Keratinocyte (primary cell): ENCODE measurements at regions not wholly inside any gene's neighbourhood (a gene's known extent, or its start where the extent isn't known, plus 50 kb on each side); places are given as distances from the start of the nearest gene placed in this dataset.

Experiments
- DNase-seq: peaks from one replicate; pipeline ENCODE4 v3.0.0-alpha.2; 2011; ENCODE audit warnings: low read depth, missing footprints, low spot score
- FAIRE-seq: peaks from 2 replicates; lab custom pipeline; 2011; peaks lifted over from hg19 to GRCh38; lab: Jason Lieb, UNC
- H2AFZ ChIP-seq: 2 replicates; pipeline ENCODE4 v1.6.0; 2012; ENCODE audit warnings: low read length, control low read depth, inconsistent platforms; ENCODE audit not compliant: control insufficient read depth
- H3K27ac ChIP-seq: 2 replicates; pipeline ENCODE4 v1.5.1; 2011; ENCODE audit warnings: low read length; ENCODE audit not compliant: control insufficient read depth, insufficient read depth
- H3K27me3 ChIP-seq: 3 replicates; pipeline ENCODE4 v1.6.0; 2011; ENCODE audit warnings: low read length; ENCODE audit not compliant: control insufficient read depth, insufficient read depth; ENCODE audit errors: extremely low read depth
- H3K36me3 ChIP-seq, 2 experiments: 2 replicates in 1 of 2; 3 replicates in 1 of 2; pipeline ENCODE4 v1.5.1; 2011; ENCODE audit warnings: low read length in 2 of 2, mild to moderate bottlenecking in 1 of 2; ENCODE audit not compliant: control insufficient read depth in 2 of 2, insufficient read depth in 2 of 2; ENCODE audit errors: extremely low read depth in 1 of 2
- H3K4me1 ChIP-seq: 3 replicates; pipeline ENCODE4 v1.5.1; 2011; ENCODE audit warnings: low read length; ENCODE audit not compliant: control insufficient read depth, insufficient read depth; ENCODE audit errors: extremely low read depth
- H3K4me2 ChIP-seq: 3 replicates; pipeline ENCODE4 v1.6.0; 2011; ENCODE audit warnings: low read depth, low read length; ENCODE audit not compliant: control insufficient read depth, insufficient read depth; ENCODE audit errors: extremely low read depth
- H3K4me3 ChIP-seq, 3 experiments: fragments of 200-600 bp in 1 of 3; sonication (generic) in 1 of 3; 2 replicates in 2 of 3; 3 replicates in 1 of 3; pipeline ENCODE4 v1.5.1; 2011 to 2016; ENCODE audit warnings: low read length in 3 of 3, mild to moderate bottlenecking in 3 of 3, control low read depth in 2 of 3, inconsistent platforms in 1 of 3, low read depth in 1 of 3, mixed read lengths in 1 of 3, mixed run types in 1 of 3, moderate library complexity in 1 of 3; ENCODE audit not compliant: control insufficient read depth in 2 of 3, insufficient read depth in 2 of 3; ENCODE audit errors: extremely low read depth in 1 of 3
- H3K79me2 ChIP-seq: 2 replicates; pipeline ENCODE4 v1.6.0; 2012; ENCODE audit warnings: low read length; ENCODE audit not compliant: control insufficient read depth, insufficient read depth
- H3K9ac ChIP-seq: 3 replicates; pipeline ENCODE4 v1.6.0; 2011; ENCODE audit warnings: low read length; ENCODE audit not compliant: control insufficient read depth, insufficient read depth; ENCODE audit errors: extremely low read depth
- H3K9me1 ChIP-seq: 3 replicates; pipeline ENCODE4 v1.6.0; 2011; ENCODE audit warnings: low read length; ENCODE audit not compliant: control insufficient read depth, insufficient read depth; ENCODE audit errors: extremely low read depth
- H3K9me3 ChIP-seq: 2 replicates; pipeline ENCODE4 v1.5.1; 2012; ENCODE audit warnings: low read depth, low read length; ENCODE audit not compliant: control insufficient read depth
- H4K20me1 ChIP-seq: 3 replicates; pipeline ENCODE4 v1.6.0; 2011; ENCODE audit warnings: low read length; ENCODE audit not compliant: control insufficient read depth, insufficient read depth; ENCODE audit errors: extremely low read depth
- EZH2 ChIP-seq: IDR thresholded peaks from one replicate; pipeline ENCODE4 v1.6.1; 2012; ENCODE audit warnings: inconsistent platforms, mild to moderate bottlenecking, low read length, moderate library complexity
- dilution Hi-C: fragments of 300-500 bp; cut with MboI; formaldehyde crosslinking; loops from one replicate; pipeline ENCODE4 v1.7.0; 2020; ENCODE audit warnings: low sequenced_read_pairs; ENCODE audit not compliant: extremely low pct_ligation_motif_present
- TF ChIP-seq, protein P1 (sequence below), 3 experiments: IDR thresholded peaks in 1 of 3; conservative IDR thresholded peaks in 1 of 3; optimal IDR thresholded peaks in 1 of 3; 2 replicates in 2 of 3; 3 replicates in 1 of 3; pipeline versions ENCODE3 to v1.5.1; 2011; ENCODE audit warnings: low read length in 3 of 3, mild to moderate bottlenecking in 3 of 3, moderate library complexity in 2 of 3, control low read depth in 1 of 3, inconsistent platforms in 1 of 3; ENCODE audit not compliant: insufficient read depth in 2 of 3; ENCODE audit errors: extremely low read depth in 1 of 3

DNA sequence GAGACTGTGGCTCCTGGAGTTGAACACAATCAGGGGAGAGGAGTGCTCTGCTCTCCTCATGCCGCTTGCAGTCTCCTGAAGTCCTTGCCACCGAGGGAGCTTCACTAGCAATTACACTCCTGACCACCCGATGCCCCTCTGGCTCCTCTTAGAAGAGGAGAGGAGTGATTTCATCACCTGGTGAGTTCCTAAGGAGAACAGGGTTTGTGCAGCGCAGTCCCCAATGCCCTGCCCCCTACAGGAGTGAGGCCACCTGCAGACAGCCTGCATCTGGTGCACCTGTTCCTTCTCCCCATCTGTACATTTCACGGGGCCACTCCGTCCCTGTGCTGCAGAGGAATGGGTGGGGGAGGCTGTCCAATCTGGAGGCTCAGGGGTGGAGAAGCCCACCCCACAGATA is 267.2 kb downstream of the HRH4 start:
- Histone ChIP-seq H3K9me3 (no peaks in the 10 kb centered on the region), H3K9me1 (no peaks in the 10 kb centered on the region), H4K20me1 (no peaks in the 10 kb centered on the region), H3K4me2 (no peak overlapping the region), H3K9ac (no peak overlapping the region), H3K36me3 (no peaks in the 10 kb centered on the region), H2AFZ (no peak overlapping the region), H3K4me1 (peaks cover 6% of the 10 kb centered on the region), H3K27me3 (no peaks in the 10 kb centered on the region), H3K79me2 (no peaks in the 10 kb centered on the region), H3K27ac (no peak overlapping the region), H3K4me3 (no peak overlapping the region)
- dilution Hi-C loops = no loop called here
- no peak for FAIRE-seq
- no peak for DNase-seq
- no peak for TF ChIP-seq EZH2
- TF ChIP-seq, protein P1, sequence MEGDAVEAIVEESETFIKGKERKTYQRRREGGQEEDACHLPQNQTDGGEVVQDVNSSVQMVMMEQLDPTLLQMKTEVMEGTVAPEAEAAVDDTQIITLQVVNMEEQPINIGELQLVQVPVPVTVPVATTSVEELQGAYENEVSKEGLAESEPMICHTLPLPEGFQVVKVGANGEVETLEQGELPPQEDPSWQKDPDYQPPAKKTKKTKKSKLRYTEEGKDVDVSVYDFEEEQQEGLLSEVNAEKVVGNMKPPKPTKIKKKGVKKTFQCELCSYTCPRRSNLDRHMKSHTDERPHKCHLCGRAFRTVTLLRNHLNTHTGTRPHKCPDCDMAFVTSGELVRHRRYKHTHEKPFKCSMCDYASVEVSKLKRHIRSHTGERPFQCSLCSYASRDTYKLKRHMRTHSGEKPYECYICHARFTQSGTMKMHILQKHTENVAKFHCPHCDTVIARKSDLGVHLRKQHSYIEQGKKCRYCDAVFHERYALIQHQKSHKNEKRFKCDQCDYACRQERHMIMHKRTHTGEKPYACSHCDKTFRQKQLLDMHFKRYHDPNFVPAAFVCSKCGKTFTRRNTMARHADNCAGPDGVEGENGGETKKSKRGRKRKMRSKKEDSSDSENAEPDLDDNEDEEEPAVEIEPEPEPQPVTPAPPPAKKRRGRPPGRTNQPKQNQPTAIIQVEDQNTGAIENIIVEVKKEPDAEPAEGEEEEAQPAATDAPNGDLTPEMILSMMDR (optimal IDR thresholded peaks at IDR 0.05 in 1 of 3, IDR thresholded peaks at IDR 0.05 in 1 of 3, conservative IDR thresholded peaks at IDR 0.05 in 1 of 3; ENCODE audit: extremely low read depth in 1 of 3, insufficient read depth in 2 of 3, low read length in 3 of 3) = peak in 1 of 3 experiments; percentile 15

DNA sequence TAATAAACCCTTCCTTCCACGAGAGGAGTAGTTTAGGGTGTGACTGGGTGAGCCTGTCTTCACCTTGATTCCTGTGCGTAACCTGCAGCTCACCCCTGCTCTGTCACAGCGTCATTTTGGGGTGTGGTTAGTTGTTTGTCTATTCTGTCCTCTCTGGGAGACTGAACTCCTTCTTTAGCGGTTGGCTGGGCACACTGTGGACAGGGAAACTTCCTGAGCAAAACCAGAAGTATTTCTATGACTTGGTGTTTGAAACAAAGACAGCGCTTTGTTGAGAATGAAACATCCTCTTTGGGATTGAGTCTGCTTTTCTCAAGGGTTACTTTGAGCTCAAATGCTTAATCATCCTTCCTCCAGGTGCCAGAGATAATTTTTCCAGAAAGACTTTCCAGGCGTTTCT is 270.7 kb downstream of the HRH4 start:
- no peaks in the 10 kb centered on the region for H3K9me3 ChIP-seq
- H3K27me3 ChIP-seq = no peaks in the 10 kb centered on the region
- H3K4me1 ChIP-seq = peaks cover 6% of the 10 kb centered on the region
- peak overlapping the region; percentile 52 for H3K27ac ChIP-seq
- H3K9ac ChIP-seq = peak overlapping the region; percentile 33
- no peaks in the 10 kb centered on the region for H3K9me1 ChIP-seq
- no peak for TF ChIP-seq EZH2
- TF ChIP-seq, protein P1 (optimal IDR thresholded peaks at IDR 0.05 in 1 of 3, IDR thresholded peaks at IDR 0.05 in 1 of 3, conservative IDR thresholded peaks at IDR 0.05 in 1 of 3; ENCODE audit: extremely low read depth in 1 of 3, insufficient read depth in 2 of 3, low read length in 3 of 3) = no peak
- no peak overlapping the region for H3K4me3 ChIP-seq
- no peak overlapping the region for H2AFZ ChIP-seq
- DNase-seq = no peak
- no peaks in the 10 kb centered on the region for H3K79me2 ChIP-seq
- H3K4me2 ChIP-seq = no peak overlapping the region
- no peaks in the 10 kb centered on the region for H3K36me3 ChIP-seq
- H4K20me1 ChIP-seq = no peaks in the 10 kb centered on the region
- FAIRE-seq = no peak
- dilution Hi-C loops = no loop called here
